Neuron (in vitro differentiated cells): ENCODE measurements at regions not wholly inside any gene's neighbourhood (a gene's known extent, or its start where the extent isn't known, plus 50 kb on each side); places are given as distances from the start of the nearest gene placed in this dataset.

Source experiments
- H2AFZ ChIP-seq: one replicate; pipeline ENCODE4 v1.6.1; 2013; ENCODE audit warnings: low read depth, mild to moderate bottlenecking, inconsistent platforms, low read length, moderate library complexity
- H3K27me3 ChIP-seq: one replicate; pipeline ENCODE4 v1.6.1; 2013; ENCODE audit warnings: low read length; ENCODE audit not compliant: insufficient read depth
- H3K36me3 ChIP-seq: one replicate; pipeline ENCODE4 v1.6.1; 2013; ENCODE audit warnings: low read length; ENCODE audit not compliant: insufficient read depth
- H3K4me1 ChIP-seq: one replicate; pipeline ENCODE4 v1.6.1; 2013; ENCODE audit warnings: low read length; ENCODE audit not compliant: insufficient read depth
- H3K4me3 ChIP-seq: 2 replicates; pipeline ENCODE4 v1.5.1; 2013; ENCODE audit warnings: mild to moderate bottlenecking, low read length, moderate library complexity
- H3K9me3 ChIP-seq: one replicate; pipeline ENCODE4 v1.6.1; 2013; ENCODE audit warnings: low read length

DNA sequence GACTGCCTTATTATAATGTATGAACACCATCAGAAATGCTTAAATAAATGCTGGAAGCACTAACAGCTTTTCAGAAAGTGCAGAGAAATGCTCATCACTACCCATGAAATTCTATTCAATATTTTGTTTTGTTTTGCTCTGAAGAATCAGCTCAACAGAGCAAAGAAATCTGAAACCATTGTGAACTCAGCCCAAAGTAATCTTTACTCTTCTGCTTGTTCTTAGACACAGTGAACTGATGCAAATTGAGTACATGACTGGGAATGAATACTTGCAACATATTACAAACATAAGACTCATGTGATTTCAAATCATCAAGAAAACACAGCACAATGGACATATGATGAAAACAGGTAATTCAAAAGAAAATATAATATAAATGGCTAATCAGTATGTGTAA lies 404.6 kb upstream of the OPRM1 start:
- Histone ChIP-seq H3K4me1 (no peaks in the 10 kb centered on the region), H3K27me3 (no peaks in the 10 kb centered on the region), H2AFZ (no peak overlapping the region), H3K36me3 (no peaks in the 10 kb centered on the region), H3K4me3 (no peak overlapping the region), H3K9me3 (no peaks in the 10 kb centered on the region)

GRCh38 chr6:153625089-153625488 lies 414.0 kb upstream of the OPRM1 start:
- H3K4me1 ChIP-seq: no peaks in the 10 kb centered on the region
- H3K9me3 ChIP-seq: no peaks in the 10 kb centered on the region
- H3K4me3 ChIP-seq: no peak overlapping the region
- H3K36me3 ChIP-seq: no peaks in the 10 kb centered on the region
- H2AFZ ChIP-seq: no peak overlapping the region
- H3K27me3 ChIP-seq: no peaks in the 10 kb centered on the region

- Histone ChIP-seq H2AFZ (no peak overlapping the region), H3K4me3 (no peak overlapping the region), H3K9me3 (no peaks in the 10 kb centered on the region), H3K27me3 (no peaks in the 10 kb centered on the region), H3K36me3 (no peaks in the 10 kb centered on the region), H3K4me1 (no peaks in the 10 kb centered on the region)
Measured at GRCh38 chr6:153624528-153624927, 414.5 kb upstream of the OPRM1 start.

GRCh38 chr6:153623496-153623895 lies 415.5 kb upstream of the OPRM1 start:
- Histone ChIP-seq H3K4me3 (no peak overlapping the region), H3K9me3 (no peaks in the 10 kb centered on the region), H2AFZ (no peak overlapping the region), H3K27me3 (no peaks in the 10 kb centered on the region), H3K36me3 (no peaks in the 10 kb centered on the region), H3K4me1 (no peaks in the 10 kb centered on the region)

- Histone ChIP-seq H3K9me3 (no peaks in the 10 kb centered on the region), H3K27me3 (no peaks in the 10 kb centered on the region), H3K4me3 (no peak overlapping the region), H2AFZ (no peak overlapping the region), H3K36me3 (no peaks in the 10 kb centered on the region), H3K4me1 (no peaks in the 10 kb centered on the region)
Measured at GRCh38 chr6:153621491-153621890, 417.5 kb upstream of the OPRM1 start.

GRCh38 chr6:153621070-153621469 lies 418.0 kb upstream of the OPRM1 start:
- H3K4me1 ChIP-seq: no peaks in the 10 kb centered on the region
- H3K36me3 ChIP-seq: no peaks in the 10 kb centered on the region
- H3K27me3 ChIP-seq: no peaks in the 10 kb centered on the region
- no peaks in the 10 kb centered on the region for H3K9me3 ChIP-seq
- H2AFZ ChIP-seq: no peak overlapping the region
- no peak overlapping the region for H3K4me3 ChIP-seq

DNA sequence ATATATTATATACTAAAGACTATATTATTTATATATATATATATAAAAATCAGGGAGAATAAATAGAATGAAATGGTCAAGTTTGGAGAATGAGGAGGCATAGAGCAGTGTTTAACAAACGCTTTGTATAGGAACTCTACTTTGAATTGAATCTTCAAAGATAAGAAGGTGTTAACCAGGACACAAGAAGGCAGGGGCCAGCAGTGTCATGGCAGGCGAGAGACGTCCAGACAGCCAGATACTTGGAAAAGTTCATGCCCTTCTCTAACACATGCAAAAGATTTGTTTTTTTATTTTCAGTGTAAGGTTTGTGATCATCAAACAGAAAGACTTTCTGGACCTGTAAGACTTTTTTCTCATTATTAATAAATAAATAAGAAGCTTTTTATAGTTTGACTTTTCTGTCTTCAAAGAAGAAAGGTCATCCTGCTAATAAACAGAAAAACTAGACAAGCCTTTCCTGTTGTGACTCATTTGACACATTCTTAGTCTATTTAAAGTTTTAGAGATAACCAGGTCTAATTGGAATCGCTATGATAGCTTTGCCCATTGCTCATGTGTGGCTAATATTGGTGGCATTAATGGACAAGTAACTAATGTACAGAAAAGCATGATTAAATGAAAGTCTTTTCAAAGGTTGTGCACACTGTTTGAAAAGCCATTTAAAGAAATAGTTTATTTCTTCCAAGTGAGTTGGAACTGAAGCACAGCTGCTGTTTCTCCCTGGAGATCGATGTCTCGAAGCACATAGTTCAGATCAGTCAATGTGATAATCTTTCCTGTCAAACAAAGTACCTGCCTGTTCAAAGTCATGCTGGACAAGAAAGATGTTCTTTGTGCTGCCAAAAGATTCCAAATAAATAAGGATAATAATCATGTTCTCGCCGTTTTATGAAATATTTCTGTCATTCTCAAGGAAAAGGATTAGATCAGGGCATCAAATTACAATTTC lies 420.4 kb upstream of the OPRM1 start:
- Histone ChIP-seq H2AFZ (no peak overlapping the region), H3K9me3 (no peaks in the 10 kb centered on the region), H3K27me3 (no peaks in the 10 kb centered on the region), H3K4me3 (no peak overlapping the region), H3K36me3 (no peaks in the 10 kb centered on the region), H3K4me1 (no peaks in the 10 kb centered on the region)

- no peaks in the 10 kb centered on the region for H3K4me1 ChIP-seq
- no peaks in the 10 kb centered on the region for H3K27me3 ChIP-seq
- no peak overlapping the region for H3K4me3 ChIP-seq
- H3K36me3 ChIP-seq: no peaks in the 10 kb centered on the region
- H3K9me3 ChIP-seq: no peaks in the 10 kb centered on the region
- H2AFZ ChIP-seq: no peak overlapping the region
Measured at GRCh38 chr6:153616506-153616905, 422.5 kb upstream of the OPRM1 start.

DNA sequence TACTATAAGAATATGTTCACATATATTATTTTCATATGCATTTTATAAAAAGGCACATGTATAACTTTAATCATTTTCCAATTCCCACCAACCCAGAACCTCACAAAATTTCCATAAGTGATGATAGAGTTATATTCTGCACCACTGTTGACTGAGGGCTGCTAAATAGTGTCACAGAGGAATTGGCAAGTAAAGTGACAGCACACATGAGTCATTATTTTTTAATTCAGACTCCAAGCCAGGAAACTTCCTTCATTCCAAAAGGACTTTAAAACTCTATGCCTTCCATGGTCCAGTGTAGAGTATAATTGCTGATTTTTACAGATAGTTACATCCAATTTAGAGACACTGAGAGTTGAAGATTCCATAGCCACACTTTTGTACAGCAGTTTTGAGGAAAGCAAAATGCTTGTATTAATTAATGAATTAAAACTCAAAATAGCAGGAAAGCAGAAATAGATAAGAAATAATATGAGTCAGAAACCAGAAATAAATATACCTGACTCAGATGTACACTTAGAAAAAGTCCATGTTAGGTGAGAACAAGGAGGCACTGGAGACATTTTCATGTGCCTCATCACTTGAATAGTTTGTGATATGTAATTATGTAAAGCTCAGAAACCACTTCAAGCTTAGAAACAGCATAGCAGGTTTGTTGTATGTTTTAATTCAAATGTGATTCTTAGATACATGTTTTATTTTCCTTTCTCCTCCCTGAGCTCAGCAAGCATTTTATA lies 425.2 kb upstream of the OPRM1 start:
- Histone ChIP-seq H3K4me1 (no peaks in the 10 kb centered on the region), H3K27me3 (no peaks in the 10 kb centered on the region), H3K36me3 (no peaks in the 10 kb centered on the region), H3K4me3 (no peak overlapping the region), H3K9me3 (no peaks in the 10 kb centered on the region), H2AFZ (no peak overlapping the region)

DNA sequence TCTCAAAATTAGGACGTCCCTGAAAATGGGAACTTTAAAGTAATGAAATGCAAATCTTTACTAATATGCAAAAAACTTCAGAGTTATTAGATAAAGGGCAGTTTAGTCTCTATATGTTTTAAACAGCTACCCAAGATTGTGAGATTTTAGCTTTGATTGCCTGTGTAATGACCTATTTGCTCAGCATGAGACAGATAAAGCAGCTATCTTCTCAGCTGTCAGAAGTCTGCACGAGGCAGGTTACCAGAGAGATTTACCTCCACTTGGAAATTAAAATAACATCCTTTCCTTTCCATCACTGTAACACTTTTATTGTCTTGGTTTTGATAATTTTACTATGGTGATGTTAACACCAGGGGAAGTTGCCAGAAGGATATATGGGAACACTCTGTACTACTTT lies 436.6 kb upstream of the OPRM1 start:
- H3K36me3 ChIP-seq: no peaks in the 10 kb centered on the region
- no peak overlapping the region for H3K4me3 ChIP-seq

DNA sequence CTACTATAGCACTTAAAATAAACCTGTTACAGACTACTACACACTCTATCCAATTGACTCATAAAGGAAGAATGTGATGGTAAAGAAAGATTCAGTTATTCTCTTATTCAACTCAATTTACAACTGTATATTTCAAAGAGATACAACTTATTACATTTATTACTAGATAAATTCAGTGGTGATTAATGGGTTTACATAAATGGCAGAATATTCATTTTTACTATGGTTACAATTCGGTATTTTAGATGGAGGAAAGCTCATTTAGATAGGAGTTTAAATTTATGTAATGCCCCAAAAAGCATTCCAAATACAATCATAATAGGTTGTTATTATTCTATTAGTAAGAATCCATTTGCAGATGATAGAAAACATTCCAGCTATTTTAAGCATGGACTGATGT lies 439.1 kb upstream of the OPRM1 start:
- no peaks in the 10 kb centered on the region for H3K9me3 ChIP-seq
- no peaks in the 10 kb centered on the region for H3K4me1 ChIP-seq
- H3K4me3 ChIP-seq: no peak overlapping the region
- H3K36me3 ChIP-seq: no peaks in the 10 kb centered on the region
- no peaks in the 10 kb centered on the region for H3K27me3 ChIP-seq
- no peak overlapping the region for H2AFZ ChIP-seq

More for the DNA sequence above, 436.6 kb upstream of the OPRM1 start:
- Histone ChIP-seq H2AFZ (no peak overlapping the region), H3K4me1 (no peaks in the 10 kb centered on the region), H3K27me3 (no peaks in the 10 kb centered on the region), H3K9me3 (no peaks in the 10 kb centered on the region)

DNA sequence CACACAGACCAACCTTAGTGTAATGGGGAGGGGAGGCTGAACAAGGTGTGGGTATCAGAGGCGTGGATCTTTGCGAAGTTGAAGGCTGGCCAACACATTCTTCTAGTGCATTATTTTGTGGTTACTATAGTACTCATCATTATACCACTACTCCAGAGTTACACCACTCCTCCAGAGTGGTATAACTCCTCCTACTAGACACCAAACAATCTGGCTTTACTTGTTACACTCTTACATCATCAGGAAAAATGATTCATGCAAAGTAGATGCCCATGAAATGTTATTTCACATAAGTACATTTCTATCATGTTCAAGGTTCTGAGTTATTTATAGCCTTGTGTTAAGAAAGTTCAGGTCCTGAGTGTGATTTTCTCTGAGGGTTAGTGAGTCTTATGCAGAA lies 443.1 kb upstream of the OPRM1 start:
- H3K36me3 ChIP-seq: no peaks in the 10 kb centered on the region
- H2AFZ ChIP-seq: no peak overlapping the region
- H3K4me1 ChIP-seq: no peaks in the 10 kb centered on the region
- H3K27me3 ChIP-seq: no peaks in the 10 kb centered on the region
- no peaks in the 10 kb centered on the region for H3K9me3 ChIP-seq
- H3K4me3 ChIP-seq: no peak overlapping the region

- no peaks in the 10 kb centered on the region for H3K9me3 ChIP-seq
- H3K36me3 ChIP-seq: no peaks in the 10 kb centered on the region
- no peak overlapping the region for H3K4me3 ChIP-seq
- no peaks in the 10 kb centered on the region for H3K27me3 ChIP-seq
- H2AFZ ChIP-seq: no peak overlapping the region
- H3K4me1 ChIP-seq: no peaks in the 10 kb centered on the region
Measured at GRCh38 chr6:153594871-153595270, 444.2 kb upstream of the OPRM1 start.
